Epithelial cell of proximal tubule (primary cell): ENCODE measurements at regions not wholly inside any gene's neighbourhood (a gene's known extent, or its start where the extent isn't known, plus 50 kb on each side); places are given as distances from the start of the nearest gene placed in this dataset.

Source experiments
- DNase-seq: peaks from one replicate; pipeline ENCODE4 v3.0.0-alpha.2; 2011; ENCODE audit warnings: low read depth
- H3K4me3 ChIP-seq: 2 replicates; pipeline ENCODE4 v1.5.1; 2011; ENCODE audit warnings: low read depth, mild to moderate bottlenecking, low read length
- TF ChIP-seq, protein P1 (sequence below): conservative IDR thresholded peaks from 2 replicates; pipeline ENCODE4 v1.5.1; 2012; ENCODE audit warnings: low read depth, mild to moderate bottlenecking, low read length

- DNase-seq = no peak
- TF ChIP-seq, protein P1, sequence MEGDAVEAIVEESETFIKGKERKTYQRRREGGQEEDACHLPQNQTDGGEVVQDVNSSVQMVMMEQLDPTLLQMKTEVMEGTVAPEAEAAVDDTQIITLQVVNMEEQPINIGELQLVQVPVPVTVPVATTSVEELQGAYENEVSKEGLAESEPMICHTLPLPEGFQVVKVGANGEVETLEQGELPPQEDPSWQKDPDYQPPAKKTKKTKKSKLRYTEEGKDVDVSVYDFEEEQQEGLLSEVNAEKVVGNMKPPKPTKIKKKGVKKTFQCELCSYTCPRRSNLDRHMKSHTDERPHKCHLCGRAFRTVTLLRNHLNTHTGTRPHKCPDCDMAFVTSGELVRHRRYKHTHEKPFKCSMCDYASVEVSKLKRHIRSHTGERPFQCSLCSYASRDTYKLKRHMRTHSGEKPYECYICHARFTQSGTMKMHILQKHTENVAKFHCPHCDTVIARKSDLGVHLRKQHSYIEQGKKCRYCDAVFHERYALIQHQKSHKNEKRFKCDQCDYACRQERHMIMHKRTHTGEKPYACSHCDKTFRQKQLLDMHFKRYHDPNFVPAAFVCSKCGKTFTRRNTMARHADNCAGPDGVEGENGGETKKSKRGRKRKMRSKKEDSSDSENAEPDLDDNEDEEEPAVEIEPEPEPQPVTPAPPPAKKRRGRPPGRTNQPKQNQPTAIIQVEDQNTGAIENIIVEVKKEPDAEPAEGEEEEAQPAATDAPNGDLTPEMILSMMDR = no peak
- no peak overlapping the region for H3K4me3 ChIP-seq
These were observed 747.1 kb upstream of the ADGRB3 start for GRCh38 chr6:67887747-67888545.

DNA sequence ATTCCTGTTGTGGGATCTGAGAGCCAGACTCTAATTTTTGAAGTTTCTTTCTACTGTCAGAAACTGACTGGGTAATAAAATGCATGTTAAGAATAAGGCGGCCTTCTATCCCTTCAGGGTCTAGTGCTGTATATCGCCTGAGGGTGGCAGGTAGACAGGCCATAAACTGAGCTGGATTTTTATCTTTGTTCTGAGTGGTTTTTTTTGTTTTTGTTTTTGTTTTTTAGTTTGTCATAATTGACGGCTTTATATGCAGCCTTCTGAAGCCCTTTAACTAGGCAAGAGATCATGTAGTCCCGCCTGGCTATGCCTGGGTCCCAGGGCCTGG, 747.7 kb upstream of the ADGRB3 start:
- H3K4me3 ChIP-seq = no peak overlapping the region
- no peak for DNase-seq
- TF ChIP-seq, protein P1 = no peak

DNA sequence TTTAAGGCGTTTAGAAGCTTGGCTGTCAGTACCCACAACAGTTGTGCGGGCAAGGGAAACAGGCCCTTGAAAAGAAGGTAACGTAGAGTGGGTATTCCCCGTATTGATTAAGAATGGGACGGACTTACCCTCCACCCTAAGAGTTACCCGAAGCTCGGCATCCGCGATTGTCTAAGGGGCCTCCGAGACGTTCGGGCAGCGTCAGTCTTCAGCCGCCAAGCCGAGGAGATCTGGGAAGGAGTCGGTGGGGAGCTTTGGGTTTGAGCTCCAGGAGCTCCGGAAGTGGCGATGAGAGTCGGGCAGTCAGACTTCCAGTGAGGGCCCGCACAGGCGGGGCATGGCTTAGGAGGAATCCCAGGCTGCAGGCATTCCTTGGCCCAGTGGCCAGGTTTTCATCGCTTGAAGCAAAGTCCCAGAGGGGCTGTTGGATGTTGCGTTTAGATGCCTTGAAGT, 748.2 kb upstream of the ADGRB3 start:
- H3K4me3 ChIP-seq = no peak overlapping the region
- no peak for DNase-seq
- TF ChIP-seq, protein P1 = no peak

DNA sequence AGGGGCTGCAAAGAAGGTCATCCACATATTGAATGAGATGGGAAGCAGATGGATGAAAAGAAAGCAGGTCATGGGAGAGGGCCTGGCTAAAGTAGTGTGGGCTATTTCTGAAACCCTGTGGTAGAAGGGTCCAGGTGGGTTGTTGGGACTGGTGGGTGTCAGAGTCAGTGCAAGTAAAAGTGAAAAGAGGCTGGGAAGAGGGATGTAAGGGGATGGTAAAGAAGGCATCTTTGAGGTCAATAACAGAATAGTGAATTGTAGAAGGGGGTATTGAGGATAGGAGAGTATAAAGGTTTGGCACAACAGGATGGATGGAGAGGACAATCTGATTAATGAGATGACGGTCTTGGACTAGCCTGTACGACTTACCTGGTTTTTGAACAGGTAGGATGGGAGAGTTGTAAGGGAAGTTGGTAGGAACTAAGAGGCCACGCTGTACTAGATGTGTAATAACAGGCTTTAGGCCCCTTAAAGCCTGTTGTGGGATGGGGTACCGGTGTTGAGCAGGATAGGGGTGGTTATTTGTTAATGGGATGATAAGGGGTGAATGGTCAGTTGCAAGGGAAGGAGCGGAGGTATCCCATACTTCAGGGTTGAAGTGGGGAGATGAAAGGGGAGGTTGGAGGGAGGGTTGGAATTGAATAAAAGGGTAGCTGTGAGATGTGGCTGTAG, 748.9 kb upstream of the ADGRB3 start:
- H3K4me3 ChIP-seq = no peak overlapping the region
- TF ChIP-seq, protein P1 = no peak
- no peak for DNase-seq

DNA sequence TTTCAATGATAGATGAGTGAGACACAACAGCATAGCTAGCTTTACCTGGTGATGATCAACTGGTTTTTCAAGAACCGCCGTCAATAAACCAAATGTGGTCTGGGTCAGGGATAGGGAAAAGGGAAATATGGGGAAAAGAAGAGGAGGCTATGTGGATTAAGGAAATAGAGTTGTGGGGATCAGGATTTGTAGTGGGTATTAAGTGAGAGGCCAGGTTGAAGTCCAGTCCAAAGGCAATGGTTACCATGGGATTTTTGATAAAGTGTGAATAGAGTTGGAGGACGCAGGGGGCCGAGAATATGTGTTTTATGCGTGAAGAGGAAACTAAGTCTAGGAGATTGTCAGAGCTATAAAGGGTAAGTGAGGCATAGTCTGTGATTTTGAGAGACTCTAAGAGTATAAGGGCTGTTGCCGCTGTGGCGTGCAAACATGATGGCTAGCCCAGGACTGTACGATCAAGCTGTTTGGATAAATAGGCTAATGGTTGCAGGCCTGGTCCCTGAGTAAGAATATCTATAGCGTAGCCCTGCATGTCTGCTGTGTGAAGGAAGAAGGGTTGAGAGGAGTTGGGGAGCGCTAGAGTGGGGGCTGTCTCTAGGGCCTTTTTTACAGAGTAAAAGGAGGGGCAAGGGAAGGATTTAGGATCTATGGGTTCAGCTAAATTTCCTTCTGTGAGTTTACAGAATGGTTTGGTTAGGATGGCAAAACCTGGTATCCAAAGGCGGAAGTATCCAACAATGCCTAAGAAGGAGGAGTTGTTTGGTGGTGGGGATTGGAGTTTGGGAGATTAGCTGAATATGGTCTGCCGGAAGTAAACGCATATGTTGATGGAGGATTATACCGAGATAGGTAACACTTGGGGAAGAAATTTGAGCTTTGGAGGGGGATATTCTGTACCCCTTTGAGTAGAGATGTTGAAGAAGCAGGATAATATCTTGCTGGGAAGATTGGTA, 749.7 kb upstream of the ADGRB3 start:
- no peak for DNase-seq
- no peak overlapping the region for H3K4me3 ChIP-seq
- TF ChIP-seq, protein P1 = no peak

GRCh38 chr6:67884442-67884841, 750.6 kb upstream of the ADGRB3 start:
- DNase-seq = no peak
- TF ChIP-seq, protein P1 = no peak

More at GRCh38 chr6:67884442-67884841, 750.6 kb upstream of the ADGRB3 start:
- no peak overlapping the region for H3K4me3 ChIP-seq
